NCI-H2081 treated with DMSO at 0.1 percent for 48 hours (cell line): ENCODE measurements at regions not wholly inside any gene's neighbourhood (a gene's known extent, or its start where the extent isn't known, plus 50 kb on each side); places are given as distances from the start of the nearest gene placed in this dataset.
A peak's percentile ranks its signal among the peaks of the same experiment; 100 is the strongest.

ENCODE experiments used
- DNase-seq: peaks from one replicate; lab custom pipeline; 2025; lab: John Stamatoyannopoulos, UW

GRCh38 chr1:99163671-99164070 lies 100.6 kb upstream of the PLPPR4 start:
- no peak for DNase-seq

- no peak for DNase-seq
These were observed 93.8 kb upstream of the PLPPR4 start for GRCh38 chr1:99170516-99170915.

GRCh38 chr1:99171184-99171813 lies 93.0 kb upstream of the PLPPR4 start:
- DNase-seq = no peak

- DNase-seq = no peak
These were observed 91.0 kb upstream of the PLPPR4 start for GRCh38 chr1:99173282-99173681.

- no peak for DNase-seq
These were observed 90.4 kb upstream of the PLPPR4 start for GRCh38 chr1:99173900-99174299.

- no peak for DNase-seq
These were observed 87.5 kb upstream of the PLPPR4 start for GRCh38 chr1:99176753-99177152.

- DNase-seq = no peak
These were observed 86.8 kb upstream of the PLPPR4 start for GRCh38 chr1:99177465-99177864.

GRCh38 chr1:99180343-99180808 lies 83.9 kb upstream of the PLPPR4 start:
- DNase-seq = peak; percentile 71

GRCh38 chr1:99180915-99181314 lies 83.4 kb upstream of the PLPPR4 start:
- DNase-seq = no peak

- no peak for DNase-seq
These were observed 82.4 kb upstream of the PLPPR4 start for GRCh38 chr1:99181892-99182291.

- DNase-seq = no peak
These were observed 79.1 kb upstream of the PLPPR4 start for GRCh38 chr1:99185196-99185595.

- DNase-seq = no peak
These were observed 70.9 kb upstream of the PLPPR4 start for GRCh38 chr1:99193431-99193830.

GRCh38 chr1:99198393-99198792 lies 65.9 kb upstream of the PLPPR4 start:
- no peak for DNase-seq

- DNase-seq = no peak
These were observed 57.1 kb upstream of the PLPPR4 start for GRCh38 chr1:99207216-99207615.
